ENCODE measurements at regions not wholly inside any gene's neighbourhood (a gene's known extent, or its start where the extent isn't known, plus 50 kb on each side); places are given as distances from the start of the nearest gene placed in this dataset.

DNA sequence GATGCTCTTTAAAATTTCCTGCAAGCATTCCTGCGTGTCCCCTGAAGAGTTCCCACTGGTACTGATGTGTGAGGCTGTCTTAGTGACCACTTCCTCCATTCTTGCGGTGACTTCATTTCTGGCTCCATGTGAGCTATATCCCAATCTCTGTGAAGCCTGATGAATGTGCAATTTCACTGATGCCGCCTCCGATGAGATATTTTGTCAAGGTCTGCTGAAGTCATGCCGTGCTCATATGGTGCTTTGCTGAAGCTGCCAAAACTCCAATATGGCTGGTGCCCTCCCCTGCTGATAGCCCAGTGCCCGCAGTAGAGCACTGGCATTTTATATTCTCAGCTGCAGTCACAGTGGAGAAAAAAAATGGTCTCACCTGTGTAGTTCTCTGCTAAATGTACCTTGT lies 271.5 kb downstream of the EFHB start:
- TF ChIP-seq, protein P1, sequence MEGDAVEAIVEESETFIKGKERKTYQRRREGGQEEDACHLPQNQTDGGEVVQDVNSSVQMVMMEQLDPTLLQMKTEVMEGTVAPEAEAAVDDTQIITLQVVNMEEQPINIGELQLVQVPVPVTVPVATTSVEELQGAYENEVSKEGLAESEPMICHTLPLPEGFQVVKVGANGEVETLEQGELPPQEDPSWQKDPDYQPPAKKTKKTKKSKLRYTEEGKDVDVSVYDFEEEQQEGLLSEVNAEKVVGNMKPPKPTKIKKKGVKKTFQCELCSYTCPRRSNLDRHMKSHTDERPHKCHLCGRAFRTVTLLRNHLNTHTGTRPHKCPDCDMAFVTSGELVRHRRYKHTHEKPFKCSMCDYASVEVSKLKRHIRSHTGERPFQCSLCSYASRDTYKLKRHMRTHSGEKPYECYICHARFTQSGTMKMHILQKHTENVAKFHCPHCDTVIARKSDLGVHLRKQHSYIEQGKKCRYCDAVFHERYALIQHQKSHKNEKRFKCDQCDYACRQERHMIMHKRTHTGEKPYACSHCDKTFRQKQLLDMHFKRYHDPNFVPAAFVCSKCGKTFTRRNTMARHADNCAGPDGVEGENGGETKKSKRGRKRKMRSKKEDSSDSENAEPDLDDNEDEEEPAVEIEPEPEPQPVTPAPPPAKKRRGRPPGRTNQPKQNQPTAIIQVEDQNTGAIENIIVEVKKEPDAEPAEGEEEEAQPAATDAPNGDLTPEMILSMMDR (conservative IDR thresholded peaks at IDR 0.05; ENCODE audit: low read length): no peak
- TF ChIP-seq EZH2phosphoT487 (IDR thresholded peaks at IDR 0.05; ENCODE audit: borderline replicate concordance): no peak
